Transverse colon (tissue), 4 donors: ENCODE measurements at regions not wholly inside any gene's neighbourhood (a gene's known extent, or its start where the extent isn't known, plus 50 kb on each side); places are given as distances from the start of the nearest gene placed in this dataset.
"Not testable (repeated sequence)": the region's sequence is repeated elsewhere in the genome, so short reads cannot be mapped to it uniquely, and the experiment has no call there.

ENCODE experiments used
- CTCF ChIP-seq, 5 experiments: fragments of 200-600 bp in 3 of 5; fragments of 450-650 bp in 2 of 5; sonication (generic) in 3 of 5; IDR thresholded peaks; 1 replicate in 2 of 5; 2 replicates in 3 of 5; pipeline ENCODE4 v1.5.1; 2016 to 2017; ENCODE audit warnings: antibody characterized with exemption in 5 of 5, inconsistent platforms in 3 of 5, mild to moderate bottlenecking in 2 of 5, moderate library complexity in 1 of 5
- EP300 ChIP-seq: sonication (generic); formaldehyde crosslinking; IDR thresholded peaks from one replicate; pipeline ENCODE4 v1.6.1; 2017; ENCODE audit warnings: antibody characterized with exemption, low read depth
- POLR2AphosphoS5 ChIP-seq, 3 donors: sonication (generic); formaldehyde crosslinking; IDR thresholded peaks; one replicate each; pipeline ENCODE4 v1.6.1; 2016; ENCODE audit warnings: antibody characterized with exemption in 3 of 3

- TF ChIP-seq EP300; CTCF (IDR thresholded peaks at IDR 0.05); POLR2AphosphoS5 (IDR thresholded peaks at IDR 0.05): not testable (repeated sequence)
Observed at GRCh38 chr21:9747870-9748269, 773.5 kb upstream of the TPTE start.
